Gastroesophageal sphincter (tissue), 3 donors: ENCODE measurements at regions not wholly inside any gene's neighbourhood (a gene's known extent, or its start where the extent isn't known, plus 50 kb on each side); places are given as distances from the start of the nearest gene placed in this dataset.

Source experiments
- EP300 ChIP-seq: sonication (generic); formaldehyde crosslinking; IDR thresholded peaks from one replicate; pipeline ENCODE4 v1.6.1; 2017; ENCODE audit warnings: antibody characterized with exemption, mild to moderate bottlenecking
- POLR2A ChIP-seq, 2 donors: fragments of 450-650 bp; IDR thresholded peaks; one replicate each; pipeline ENCODE4 v1.6.1; 2017; ENCODE audit warnings: antibody characterized with exemption in 2 of 2, mild to moderate bottlenecking in 2 of 2, moderate library complexity in 1 of 2
- POLR2AphosphoS5 ChIP-seq: sonication (generic); formaldehyde crosslinking; IDR thresholded peaks from one replicate; pipeline ENCODE4 v1.6.1; 2017; ENCODE audit warnings: antibody characterized with exemption
- TF ChIP-seq, protein P1 (sequence below), 4 experiments: fragments of 200-600 bp in 2 of 4; fragments of 450-650 bp in 2 of 4; sonication (generic) in 1 of 4; IDR thresholded peaks; one replicate each; pipeline ENCODE4 v1.5.1; 2017 to 2019; ENCODE audit warnings: antibody characterized with exemption in 4 of 4, mild to moderate bottlenecking in 2 of 4, moderate library complexity in 2 of 4

DNA sequence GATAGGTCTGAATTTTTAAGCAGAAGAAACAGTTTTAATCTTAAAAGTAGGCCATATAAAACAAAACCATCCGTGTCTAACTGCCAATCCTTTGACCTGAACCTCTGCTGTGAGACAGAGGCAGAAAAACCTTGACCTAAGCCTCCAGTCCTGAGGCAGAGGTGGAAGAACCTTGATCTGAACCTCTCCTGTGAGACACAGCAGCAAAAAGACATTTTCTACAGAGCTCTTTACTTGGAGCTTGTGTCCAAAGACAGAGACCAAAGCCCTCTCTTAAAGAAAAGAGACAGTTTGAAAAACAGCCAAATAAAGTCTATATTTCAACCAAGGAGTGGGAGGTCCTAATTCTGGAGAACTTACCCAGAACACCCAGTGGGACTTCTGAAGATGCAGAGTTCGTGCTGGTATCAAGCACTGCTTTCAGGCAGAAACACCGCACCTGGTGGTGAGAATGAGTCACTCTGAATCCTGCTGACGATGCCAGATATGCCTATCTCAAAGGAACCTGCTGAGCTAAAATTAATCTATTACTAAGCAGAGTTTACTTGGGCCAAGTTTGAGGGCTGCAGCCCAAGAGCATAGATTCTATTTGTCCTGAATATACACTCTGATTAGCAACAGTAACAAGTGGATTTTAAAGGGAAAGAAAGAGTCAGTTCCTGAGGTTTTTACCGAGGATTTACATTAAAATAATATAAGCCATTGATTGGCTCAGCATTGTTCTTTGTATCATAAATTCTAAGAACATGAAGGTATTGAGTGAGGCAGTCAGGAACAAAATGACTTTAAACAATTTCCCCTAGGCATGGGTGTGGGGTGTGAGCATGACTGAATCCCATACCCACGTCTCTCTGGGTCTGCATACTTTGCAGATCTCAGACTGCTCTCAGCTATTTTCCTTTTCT is 806.4 kb downstream of the TRIB2 start:
- TF ChIP-seq POLR2A (IDR thresholded peaks at IDR 0.05) (no peak), POLR2AphosphoS5 (no peak), EP300 (no peak)
- TF ChIP-seq, protein P1, sequence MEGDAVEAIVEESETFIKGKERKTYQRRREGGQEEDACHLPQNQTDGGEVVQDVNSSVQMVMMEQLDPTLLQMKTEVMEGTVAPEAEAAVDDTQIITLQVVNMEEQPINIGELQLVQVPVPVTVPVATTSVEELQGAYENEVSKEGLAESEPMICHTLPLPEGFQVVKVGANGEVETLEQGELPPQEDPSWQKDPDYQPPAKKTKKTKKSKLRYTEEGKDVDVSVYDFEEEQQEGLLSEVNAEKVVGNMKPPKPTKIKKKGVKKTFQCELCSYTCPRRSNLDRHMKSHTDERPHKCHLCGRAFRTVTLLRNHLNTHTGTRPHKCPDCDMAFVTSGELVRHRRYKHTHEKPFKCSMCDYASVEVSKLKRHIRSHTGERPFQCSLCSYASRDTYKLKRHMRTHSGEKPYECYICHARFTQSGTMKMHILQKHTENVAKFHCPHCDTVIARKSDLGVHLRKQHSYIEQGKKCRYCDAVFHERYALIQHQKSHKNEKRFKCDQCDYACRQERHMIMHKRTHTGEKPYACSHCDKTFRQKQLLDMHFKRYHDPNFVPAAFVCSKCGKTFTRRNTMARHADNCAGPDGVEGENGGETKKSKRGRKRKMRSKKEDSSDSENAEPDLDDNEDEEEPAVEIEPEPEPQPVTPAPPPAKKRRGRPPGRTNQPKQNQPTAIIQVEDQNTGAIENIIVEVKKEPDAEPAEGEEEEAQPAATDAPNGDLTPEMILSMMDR (IDR thresholded peaks at IDR 0.05): no peak
